ENCODE measurements at regions not wholly inside any gene's neighbourhood (a gene's known extent, or its start where the extent isn't known, plus 50 kb on each side); places are given as distances from the start of the nearest gene placed in this dataset.

DNA sequence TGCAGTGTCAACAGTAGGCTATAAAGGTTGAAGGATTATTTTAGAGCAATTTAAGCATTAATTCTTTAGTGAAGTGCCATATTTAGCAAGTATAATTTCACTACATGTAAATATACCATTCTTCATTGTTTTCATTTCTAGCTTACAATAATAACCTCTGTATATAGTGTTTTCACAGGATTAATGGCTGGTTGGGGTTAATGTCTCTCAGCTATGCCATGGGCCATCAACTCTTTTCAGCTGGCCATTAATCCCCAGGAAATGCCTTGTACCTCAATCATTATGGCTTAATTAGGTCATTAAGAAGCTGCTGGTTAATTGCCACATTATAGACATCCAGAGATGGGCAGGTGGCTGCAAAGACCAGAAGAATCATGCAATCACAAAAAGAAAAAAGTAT is 715.1 kb downstream of the MAT2B start (continued):
- TF ChIP-seq, protein P1, sequence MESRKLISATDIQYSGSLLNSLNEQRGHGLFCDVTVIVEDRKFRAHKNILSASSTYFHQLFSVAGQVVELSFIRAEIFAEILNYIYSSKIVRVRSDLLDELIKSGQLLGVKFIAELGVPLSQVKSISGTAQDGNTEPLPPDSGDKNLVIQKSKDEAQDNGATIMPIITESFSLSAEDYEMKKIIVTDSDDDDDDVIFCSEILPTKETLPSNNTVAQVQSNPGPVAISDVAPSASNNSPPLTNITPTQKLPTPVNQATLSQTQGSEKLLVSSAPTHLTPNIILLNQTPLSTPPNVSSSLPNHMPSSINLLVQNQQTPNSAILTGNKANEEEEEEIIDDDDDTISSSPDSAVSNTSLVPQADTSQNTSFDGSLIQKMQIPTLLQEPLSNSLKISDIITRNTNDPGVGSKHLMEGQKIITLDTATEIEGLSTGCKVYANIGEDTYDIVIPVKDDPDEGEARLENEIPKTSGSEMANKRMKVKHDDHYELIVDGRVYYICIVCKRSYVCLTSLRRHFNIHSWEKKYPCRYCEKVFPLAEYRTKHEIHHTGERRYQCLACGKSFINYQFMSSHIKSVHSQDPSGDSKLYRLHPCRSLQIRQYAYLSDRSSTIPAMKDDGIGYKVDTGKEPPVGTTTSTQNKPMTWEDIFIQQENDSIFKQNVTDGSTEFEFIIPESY (IDR thresholded peaks at IDR 0.05) = no peak

DNA sequence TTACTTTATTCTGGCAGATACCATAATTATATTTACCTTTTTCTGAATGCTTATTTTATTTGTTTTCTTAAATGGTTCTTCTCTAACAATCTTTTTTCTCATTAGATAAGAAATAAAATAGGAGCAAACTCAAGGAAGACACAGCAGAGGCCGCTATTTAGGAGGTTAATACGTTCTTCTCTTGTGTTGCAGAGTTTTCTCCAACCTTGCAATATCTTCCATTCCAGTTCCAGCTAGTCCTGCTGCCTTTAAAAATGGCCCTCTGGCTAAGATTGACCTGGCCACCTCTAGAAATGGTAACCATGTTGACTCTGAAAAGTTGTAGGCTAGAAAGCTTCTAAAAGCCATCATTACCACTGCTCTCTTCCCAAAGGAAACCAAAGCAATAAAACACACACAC is 718.8 kb downstream of the MAT2B start:
- DNase-seq (ENCODE audit: low spot score) = no peak
- TF ChIP-seq SP1 (IDR thresholded peaks at IDR 0.05) (no peak), NR2F2 (IDR thresholded peaks at IDR 0.05) (no peak), RXRA (IDR thresholded peaks at IDR 0.05) (no peak), JUND (IDR thresholded peaks at IDR 0.05) (no peak), HNF4G (IDR thresholded peaks at IDR 0.05) (no peak), EGR1 (IDR thresholded peaks at IDR 0.05; ENCODE audit: low read depth in 2 of 2) (no peak), TAF1 (conservative IDR thresholded peaks at IDR 0.05) (no peak), HNF4A (conservative IDR thresholded peaks at IDR 0.05) (no peak)
- TF ChIP-seq, protein P2, sequence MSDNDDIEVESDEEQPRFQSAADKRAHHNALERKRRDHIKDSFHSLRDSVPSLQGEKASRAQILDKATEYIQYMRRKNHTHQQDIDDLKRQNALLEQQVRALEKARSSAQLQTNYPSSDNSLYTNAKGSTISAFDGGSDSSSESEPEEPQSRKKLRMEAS (IDR thresholded peaks at IDR 0.05) = no peak
- TF ChIP-seq, protein P3, sequence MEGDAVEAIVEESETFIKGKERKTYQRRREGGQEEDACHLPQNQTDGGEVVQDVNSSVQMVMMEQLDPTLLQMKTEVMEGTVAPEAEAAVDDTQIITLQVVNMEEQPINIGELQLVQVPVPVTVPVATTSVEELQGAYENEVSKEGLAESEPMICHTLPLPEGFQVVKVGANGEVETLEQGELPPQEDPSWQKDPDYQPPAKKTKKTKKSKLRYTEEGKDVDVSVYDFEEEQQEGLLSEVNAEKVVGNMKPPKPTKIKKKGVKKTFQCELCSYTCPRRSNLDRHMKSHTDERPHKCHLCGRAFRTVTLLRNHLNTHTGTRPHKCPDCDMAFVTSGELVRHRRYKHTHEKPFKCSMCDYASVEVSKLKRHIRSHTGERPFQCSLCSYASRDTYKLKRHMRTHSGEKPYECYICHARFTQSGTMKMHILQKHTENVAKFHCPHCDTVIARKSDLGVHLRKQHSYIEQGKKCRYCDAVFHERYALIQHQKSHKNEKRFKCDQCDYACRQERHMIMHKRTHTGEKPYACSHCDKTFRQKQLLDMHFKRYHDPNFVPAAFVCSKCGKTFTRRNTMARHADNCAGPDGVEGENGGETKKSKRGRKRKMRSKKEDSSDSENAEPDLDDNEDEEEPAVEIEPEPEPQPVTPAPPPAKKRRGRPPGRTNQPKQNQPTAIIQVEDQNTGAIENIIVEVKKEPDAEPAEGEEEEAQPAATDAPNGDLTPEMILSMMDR (IDR thresholded peaks at IDR 0.05; ENCODE audit: low read depth, low read length, missing input control) = no peak
- TF ChIP-seq, protein P4, sequence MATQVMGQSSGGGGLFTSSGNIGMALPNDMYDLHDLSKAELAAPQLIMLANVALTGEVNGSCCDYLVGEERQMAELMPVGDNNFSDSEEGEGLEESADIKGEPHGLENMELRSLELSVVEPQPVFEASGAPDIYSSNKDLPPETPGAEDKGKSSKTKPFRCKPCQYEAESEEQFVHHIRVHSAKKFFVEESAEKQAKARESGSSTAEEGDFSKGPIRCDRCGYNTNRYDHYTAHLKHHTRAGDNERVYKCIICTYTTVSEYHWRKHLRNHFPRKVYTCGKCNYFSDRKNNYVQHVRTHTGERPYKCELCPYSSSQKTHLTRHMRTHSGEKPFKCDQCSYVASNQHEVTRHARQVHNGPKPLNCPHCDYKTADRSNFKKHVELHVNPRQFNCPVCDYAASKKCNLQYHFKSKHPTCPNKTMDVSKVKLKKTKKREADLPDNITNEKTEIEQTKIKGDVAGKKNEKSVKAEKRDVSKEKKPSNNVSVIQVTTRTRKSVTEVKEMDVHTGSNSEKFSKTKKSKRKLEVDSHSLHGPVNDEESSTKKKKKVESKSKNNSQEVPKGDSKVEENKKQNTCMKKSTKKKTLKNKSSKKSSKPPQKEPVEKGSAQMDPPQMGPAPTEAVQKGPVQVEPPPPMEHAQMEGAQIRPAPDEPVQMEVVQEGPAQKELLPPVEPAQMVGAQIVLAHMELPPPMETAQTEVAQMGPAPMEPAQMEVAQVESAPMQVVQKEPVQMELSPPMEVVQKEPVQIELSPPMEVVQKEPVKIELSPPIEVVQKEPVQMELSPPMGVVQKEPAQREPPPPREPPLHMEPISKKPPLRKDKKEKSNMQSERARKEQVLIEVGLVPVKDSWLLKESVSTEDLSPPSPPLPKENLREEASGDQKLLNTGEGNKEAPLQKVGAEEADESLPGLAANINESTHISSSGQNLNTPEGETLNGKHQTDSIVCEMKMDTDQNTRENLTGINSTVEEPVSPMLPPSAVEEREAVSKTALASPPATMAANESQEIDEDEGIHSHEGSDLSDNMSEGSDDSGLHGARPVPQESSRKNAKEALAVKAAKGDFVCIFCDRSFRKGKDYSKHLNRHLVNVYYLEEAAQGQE (IDR thresholded peaks at IDR 0.05) = no peak
- Histone ChIP-seq H3K27me3 (ENCODE audit: control insufficient read depth in 4 of 4, insufficient read depth in 4 of 4, low read length in 3 of 4) (no peaks in the 10 kb centered on the region), H3K9ac (ENCODE audit: low read depth in 1 of 2, low read length in 2 of 2) (no peak overlapping the region), H3K4me3 (ENCODE audit: low read depth in 1 of 3, low read length in 3 of 3) (no peak overlapping the region), H3K9me3 (ENCODE audit: control insufficient read depth in 4 of 4, low read length in 3 of 4) (no peaks in the 10 kb centered on the region), H3K27ac (ENCODE audit: low read depth in 1 of 2, low read length in 2 of 2) (no peak overlapping the region), H3K36me3 (ENCODE audit: control insufficient read depth in 4 of 4, insufficient read depth in 3 of 4, low read depth in 1 of 4, low read length in 3 of 4) (no peaks in the 10 kb centered on the region), H3K4me1 (ENCODE audit: control insufficient read depth in 4 of 4, insufficient read depth in 4 of 4, low read length in 3 of 4) (no peaks in the 10 kb centered on the region)
- WGBS = 72% methylated on average over 2 of the region's 2 CpGs

DNA sequence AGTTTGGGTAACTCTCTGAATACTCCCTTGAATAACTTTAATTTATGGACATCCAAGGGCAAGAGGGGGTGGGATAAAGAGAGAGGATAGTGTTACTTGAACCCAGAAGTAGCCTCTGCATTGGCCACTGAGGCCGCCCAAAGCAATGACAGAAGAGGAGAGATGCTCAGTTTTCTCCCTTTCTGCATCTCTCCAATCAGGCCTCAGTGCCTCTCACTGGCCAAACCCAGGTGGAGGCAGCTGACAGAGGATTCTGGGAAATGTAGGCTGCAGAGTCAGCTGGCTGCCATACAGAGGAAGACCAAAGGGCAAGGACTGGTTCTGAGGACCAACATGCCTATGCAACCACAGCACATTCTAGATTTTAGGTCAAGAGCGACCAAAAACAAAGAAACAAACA is 719.4 kb downstream of the MAT2B start:
- no peak overlapping the region for H3K4me3 ChIP-seq (ENCODE audit: low read depth in 1 of 3, low read length in 3 of 3)
- H3K27me3 ChIP-seq (ENCODE audit: control insufficient read depth in 4 of 4, insufficient read depth in 4 of 4, low read length in 3 of 4) = no peaks in the 10 kb centered on the region
- no peaks in the 10 kb centered on the region for H3K36me3 ChIP-seq (ENCODE audit: control insufficient read depth in 4 of 4, insufficient read depth in 3 of 4, low read depth in 1 of 4, low read length in 3 of 4)
- no peaks in the 10 kb centered on the region for H3K9me3 ChIP-seq (ENCODE audit: control insufficient read depth in 4 of 4, low read length in 3 of 4)
- no peak overlapping the region for H3K27ac ChIP-seq (ENCODE audit: low read depth in 1 of 2, low read length in 2 of 2)
- TF ChIP-seq SP1 (IDR thresholded peaks at IDR 0.05) (no peak), JUND (IDR thresholded peaks at IDR 0.05) (no peak), YY1 (IDR thresholded peaks at IDR 0.05) (no peak), FOXA2 (IDR thresholded peaks at IDR 0.05) (no peak), EGR1 (IDR thresholded peaks at IDR 0.05; ENCODE audit: low read depth in 2 of 2) (no peak), RXRA (IDR thresholded peaks at IDR 0.05) (no peak), NR2F2 (IDR thresholded peaks at IDR 0.05) (no peak)
- TF ChIP-seq, protein P5, sequence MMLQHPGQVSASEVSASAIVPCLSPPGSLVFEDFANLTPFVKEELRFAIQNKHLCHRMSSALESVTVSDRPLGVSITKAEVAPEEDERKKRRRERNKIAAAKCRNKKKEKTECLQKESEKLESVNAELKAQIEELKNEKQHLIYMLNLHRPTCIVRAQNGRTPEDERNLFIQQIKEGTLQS (IDR thresholded peaks at IDR 0.05) = no peak
- TF ChIP-seq, protein P4 (IDR thresholded peaks at IDR 0.05) = no peak
- no peak for DNase-seq (ENCODE audit: low spot score)
- H3K9ac ChIP-seq (ENCODE audit: low read depth in 1 of 2, low read length in 2 of 2) = no peak overlapping the region
- WGBS = 78% methylated on average over 2 of the region's 2 CpGs
- H3K4me1 ChIP-seq (ENCODE audit: control insufficient read depth in 4 of 4, insufficient read depth in 4 of 4, low read length in 3 of 4) = no peaks in the 10 kb centered on the region

All from liver (tissue), 8 donors.